GM12878 (cell line): ENCODE measurements at regions not wholly inside any gene's neighbourhood (a gene's known extent, or its start where the extent isn't known, plus 50 kb on each side); places are given as distances from the start of the nearest gene placed in this dataset.

Experiments
- ASH2L ChIP-seq: fragments of 300-600, 200-600 bp; sonication (generic); IDR thresholded peaks from 2 replicates; pipeline ENCODE4 v1.6.1; 2017; ENCODE audit warnings: low read depth, mild to moderate bottlenecking, borderline replicate concordance
- ATF2 ChIP-seq: IDR thresholded peaks from 2 replicates; pipeline ENCODE4 v1.6.1; 2012; ENCODE audit warnings: low read length, inconsistent platforms
- BRCA1 ChIP-seq: IDR thresholded peaks from 2 replicates; pipeline ENCODE4 v1.6.1; 2011; ENCODE audit warnings: low read depth, low read length, improper control_type of control experiment
- CHD2 ChIP-seq: IDR thresholded peaks from 2 replicates; pipeline ENCODE4 v1.6.1; 2011; ENCODE audit warnings: low read depth, low read length, improper control_type of control experiment, borderline replicate concordance
- CUX1 ChIP-seq: IDR thresholded peaks from 2 replicates; pipeline ENCODE4 v1.6.1; 2012; ENCODE audit warnings: improper control_type of control experiment, low read depth, low read length; ENCODE audit not compliant: insufficient replicate concordance
- DPF2 ChIP-seq: fragments of 450-650 bp; IDR thresholded peaks from 2 replicates; pipeline ENCODE4 v1.6.1; 2017; ENCODE audit warnings: mild to moderate bottlenecking
- EP300 ChIP-seq, 2 experiments: fragments of 150-350 bp in 1 of 2; IDR thresholded peaks; 2 replicates each; pipeline ENCODE4 v1.6.1; 2011 to 2012; ENCODE audit warnings: low read depth in 2 of 2, low read length in 2 of 2, borderline replicate concordance in 1 of 2, improper control_type of control experiment in 1 of 2, inconsistent platforms in 1 of 2; ENCODE audit not compliant: control insufficient read depth in 1 of 2
- IKZF1 ChIP-seq: fragments of 450-650 bp; conservative IDR thresholded peaks from 2 replicates; pipeline ENCODE4 v1.6.1; 2017; ENCODE audit warnings: antibody characterized with exemption, mild to moderate bottlenecking
- MEF2A ChIP-seq: IDR thresholded peaks from 2 replicates; pipeline ENCODE4 v1.6.1; 2011; ENCODE audit warnings: low read depth, mild to moderate bottlenecking, low read length, moderate library complexity; ENCODE audit not compliant: insufficient read depth
- MTA2 ChIP-seq: fragments of 450-650 bp; IDR thresholded peaks from 2 replicates; pipeline ENCODE4 v1.6.1; 2016; ENCODE audit warnings: low read depth, mild to moderate bottlenecking, moderate library complexity
- MXI1 ChIP-seq: fragments of 150-350 bp; IDR thresholded peaks from 2 replicates; pipeline ENCODE4 v1.6.1; 2011; ENCODE audit warnings: low read depth, mild to moderate bottlenecking, inconsistent platforms, low read length, improper control_type of control experiment
- POLR2AphosphoS5 ChIP-seq: IDR thresholded peaks from 2 replicates; pipeline ENCODE4 v1.6.1; 2011; ENCODE audit warnings: mild to moderate bottlenecking, low read length, inconsistent platforms
- RAD51 ChIP-seq: fragments of 450-650 bp; IDR thresholded peaks from 2 replicates; pipeline ENCODE4 v1.6.1; 2016; ENCODE audit warnings: moderate library complexity, mild to moderate bottlenecking, inconsistent platforms
- RELA ChIP-seq: fragments of 450-650 bp; IDR thresholded peaks from 2 replicates; pipeline ENCODE4 v1.8.0; 2014; ENCODE audit warnings: borderline replicate concordance; ENCODE audit not compliant: partially characterized antibody
- RELB ChIP-seq: fragments of 450-650 bp; IDR thresholded peaks from 2 replicates; pipeline ENCODE4 v1.6.1; 2017; ENCODE audit warnings: low read depth, mild to moderate bottlenecking, moderate library complexity
- SIX5 ChIP-seq: IDR thresholded peaks from 2 replicates; pipeline ENCODE4 v1.6.1; 2011; ENCODE audit warnings: mild to moderate bottlenecking, low read depth, low read length, moderate library complexity; ENCODE audit not compliant: severe bottlenecking
- SMARCA5 ChIP-seq: fragments of 450-650 bp; IDR thresholded peaks from 2 replicates; pipeline ENCODE4 v1.6.1; 2017; ENCODE audit warnings: mild to moderate bottlenecking
- SP1 ChIP-seq: IDR thresholded peaks from one replicate; pipeline ENCODE4 v1.6.1; 2011; ENCODE audit warnings: low read depth, low read length
- SPI1 ChIP-seq: IDR thresholded peaks from 2 replicates; pipeline ENCODE4 v1.6.1; 2011; ENCODE audit warnings: low read depth, mild to moderate bottlenecking, low read length, moderate library complexity, borderline replicate concordance; ENCODE audit not compliant: insufficient read depth
- ZBED1 ChIP-seq: IDR thresholded peaks from 2 replicates; pipeline ENCODE4 v1.6.1; 2016; ENCODE audit warnings: borderline replicate concordance
- TF ChIP-seq, protein P1 (sequence below): IDR thresholded peaks from 2 replicates; pipeline ENCODE4 v1.6.1; 2012; ENCODE audit warnings: low read depth, low read length, improper control_type of control experiment

- TF ChIP-seq CUX1: peak; percentile 36
- TF ChIP-seq SMARCA5: no peak
- no peak for TF ChIP-seq SIX5
- TF ChIP-seq SPI1: peak; percentile 99
- 0 out of 2 replicates have a peak, but pooled peaks have one; percentile 47 for TF ChIP-seq MEF2A
- peak; percentile 100 for TF ChIP-seq DPF2
- 0 out of 2 replicates have a peak, but pooled peaks have one; percentile 35 for TF ChIP-seq RAD51
- no peak for TF ChIP-seq RELA
- no peak for TF ChIP-seq BRCA1
- peak; percentile 83 for TF ChIP-seq IKZF1
- peak; percentile 66 for TF ChIP-seq SP1
- TF ChIP-seq ATF2: peak; percentile 85
- no peak for TF ChIP-seq ASH2L
- TF ChIP-seq RELB: peak; percentile 86; the same call in 1 of the 2 replicates
- TF ChIP-seq, protein P1, sequence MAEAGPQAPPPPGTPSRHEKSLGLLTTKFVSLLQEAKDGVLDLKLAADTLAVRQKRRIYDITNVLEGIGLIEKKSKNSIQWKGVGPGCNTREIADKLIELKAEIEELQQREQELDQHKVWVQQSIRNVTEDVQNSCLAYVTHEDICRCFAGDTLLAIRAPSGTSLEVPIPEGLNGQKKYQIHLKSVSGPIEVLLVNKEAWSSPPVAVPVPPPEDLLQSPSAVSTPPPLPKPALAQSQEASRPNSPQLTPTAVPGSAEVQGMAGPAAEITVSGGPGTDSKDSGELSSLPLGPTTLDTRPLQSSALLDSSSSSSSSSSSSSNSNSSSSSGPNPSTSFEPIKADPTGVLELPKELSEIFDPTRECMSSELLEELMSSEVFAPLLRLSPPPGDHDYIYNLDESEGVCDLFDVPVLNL: no peak
- TF ChIP-seq ZBED1: peak; percentile 81; the same call in 1 of the 2 replicates
- peak; percentile 100 for TF ChIP-seq MTA2
- TF ChIP-seq CHD2: peak; percentile 86
- TF ChIP-seq MXI1: peak; percentile 60; the same call in 1 of the 2 replicates
- TF ChIP-seq POLR2AphosphoS5: no peak
- TF ChIP-seq EP300 (IDR thresholded peaks at IDR 0.05; ENCODE audit: borderline replicate concordance in 1 of 2, control insufficient read depth in 1 of 2, low read depth in 2 of 2, low read length in 2 of 2): peak; percentile 92 to 99
These were observed 175.8 kb upstream of the GRIN2B start (continued) for GRCh38 chr12:14157088-14157747.
